ENCODE measurements at regions not wholly inside any gene's neighbourhood (a gene's known extent, or its start where the extent isn't known, plus 50 kb on each side); places are given as distances from the start of the nearest gene placed in this dataset.
"Not testable (repeated sequence)": the region's sequence is repeated elsewhere in the genome, so short reads cannot be mapped to it uniquely, and the experiment has no call there.

- DNase-seq (ENCODE audit: low read depth in 2 of 2): no peak
These were observed 93.1 kb upstream of the TBCA start for GRCh38 chr5:77869116-77869798.

GRCh38 chr5:77867914-77868313 lies 91.8 kb upstream of the TBCA start:
- no peak for DNase-seq (ENCODE audit: low read depth in 2 of 2)

- DNase-seq (ENCODE audit: low read depth in 2 of 2): no peak
These were observed 91.1 kb upstream of the TBCA start for GRCh38 chr5:77867194-77867691.

- DNase-seq (ENCODE audit: low read depth in 2 of 2): no peak
These were observed 90.1 kb upstream of the TBCA start for GRCh38 chr5:77866198-77866597.

- no peak for DNase-seq (ENCODE audit: low read depth in 2 of 2)
These were observed 88.9 kb upstream of the TBCA start for GRCh38 chr5:77864997-77865396.

GRCh38 chr5:77863181-77863580 lies 87.0 kb upstream of the TBCA start:
- DNase-seq (ENCODE audit: low read depth in 2 of 2): no peak

- no peak for DNase-seq (ENCODE audit: low read depth in 2 of 2)
These were observed 85.4 kb upstream of the TBCA start for GRCh38 chr5:77861576-77861975.

GRCh38 chr5:77859306-77859705 lies 83.2 kb upstream of the TBCA start:
- no peak for DNase-seq (ENCODE audit: low read depth in 2 of 2)

GRCh38 chr5:77858678-77859077 lies 82.5 kb upstream of the TBCA start:
- not testable (repeated sequence) for DNase-seq (ENCODE audit: low read depth in 2 of 2)

GRCh38 chr5:77855369-77855768 lies 79.2 kb upstream of the TBCA start:
- no peak for DNase-seq (ENCODE audit: low read depth in 2 of 2)

- DNase-seq (ENCODE audit: low read depth in 2 of 2): no peak
These were observed 77.3 kb upstream of the TBCA start for GRCh38 chr5:77853353-77853907.

GRCh38 chr5:77852514-77853352 lies 76.6 kb upstream of the TBCA start:
- peak; percentile 44 to 47 for DNase-seq (ENCODE audit: low read depth in 2 of 2)

GRCh38 chr5:77852068-77852513 lies 76.0 kb upstream of the TBCA start:
- no peak for DNase-seq (ENCODE audit: low read depth in 2 of 2)

- DNase-seq (ENCODE audit: low read depth in 2 of 2): no peak
These were observed 75.3 kb upstream of the TBCA start for GRCh38 chr5:77851176-77852067.

GRCh38 chr5:77850536-77851175 lies 74.5 kb upstream of the TBCA start:
- DNase-seq (ENCODE audit: low read depth in 2 of 2): no peak

- no peak for DNase-seq (ENCODE audit: low read depth in 2 of 2)
These were observed 73.3 kb upstream of the TBCA start for GRCh38 chr5:77849308-77849900.

GRCh38 chr5:77847814-77848290 lies 71.7 kb upstream of the TBCA start:
- DNase-seq (ENCODE audit: low read depth in 2 of 2): no peak

- no peak for DNase-seq (ENCODE audit: low read depth in 2 of 2)
These were observed 71.0 kb upstream of the TBCA start for GRCh38 chr5:77847129-77847460.

- no peak for DNase-seq (ENCODE audit: low read depth in 2 of 2)
These were observed 70.4 kb upstream of the TBCA start for GRCh38 chr5:77846422-77847128.

GRCh38 chr5:77845324-77845646 lies 69.1 kb upstream of the TBCA start:
- no peak for DNase-seq (ENCODE audit: low read depth in 2 of 2)
